SK-N-MC (cell line): ENCODE measurements at regions not wholly inside any gene's neighbourhood (a gene's known extent, or its start where the extent isn't known, plus 50 kb on each side); places are given as distances from the start of the nearest gene placed in this dataset.

ENCODE experiments used
- DNase-seq: peaks from one replicate; pipeline ENCODE4 v3.0.0-alpha.2; 2011; ENCODE audit warnings: low read depth, low spot score
- H3K27ac ChIP-seq: fragments of 200-600 bp; sonication (generic); 2 replicates; pipeline ENCODE4 v1.5.1; 2016; ENCODE audit warnings: mixed run types
- H3K36me3 ChIP-seq: fragments of 200-600 bp; sonication (generic); 2 replicates; pipeline ENCODE4 v1.6.1; 2017; ENCODE audit warnings: antibody characterized with exemption, low read length, mixed read lengths; ENCODE audit not compliant: insufficient read depth
- H3K4me3 ChIP-seq: fragments of 200-600 bp; sonication (generic); 2 replicates; pipeline ENCODE4 v1.5.1; 2016
- H3K9ac ChIP-seq: fragments of 200-600 bp; sonication (generic); 2 replicates; pipeline ENCODE4 v1.8.0; 2017; ENCODE audit warnings: mixed run types, mixed read lengths; ENCODE audit not compliant: insufficient read length
- H3K9me3 ChIP-seq: fragments of 200-600 bp; sonication (generic); 2 replicates; pipeline ENCODE4 v1.6.1; 2017; ENCODE audit warnings: low read depth, mild to moderate bottlenecking, antibody characterized with exemption, low read length, moderate library complexity, mixed read lengths
- EZH2 ChIP-seq: fragments of 200-600 bp; sonication (generic); IDR thresholded peaks from one replicate; pipeline ENCODE4 v1.6.1; 2017; ENCODE audit warnings: antibody characterized with exemption
- FOXP2 ChIP-seq: optimal IDR thresholded peaks from 2 replicates; pipeline ENCODE3; 2011; ENCODE audit warnings: mild to moderate bottlenecking, moderate library complexity; ENCODE audit not compliant: insufficient read depth; ENCODE audit errors: extremely low read length, control extremely low read depth
- POLR2AphosphoS5 ChIP-seq: IDR thresholded peaks from 2 replicates; pipeline ENCODE4 v1.6.1; 2012; ENCODE audit warnings: mild to moderate bottlenecking, low read depth, low read length, borderline replicate concordance

GRCh38 chr3:70763894-70764293 lies 451.5 kb upstream of the MDFIC2 start:
- TF ChIP-seq EZH2, result no peak
- no peak for TF ChIP-seq FOXP2
- TF ChIP-seq POLR2AphosphoS5, result no peak
- Histone ChIP-seq H3K9ac (no peak overlapping the region), H3K36me3 (no peaks in the 10 kb centered on the region), H3K4me3 (no peak overlapping the region), H3K27ac (no peak overlapping the region), H3K9me3 (no peaks in the 10 kb centered on the region)
- no peak for DNase-seq

GRCh38 chr3:70757658-70758057 lies 445.2 kb upstream of the MDFIC2 start:
- H3K36me3 ChIP-seq, result no peaks in the 10 kb centered on the region
- TF ChIP-seq EZH2, result no peak
- TF ChIP-seq POLR2AphosphoS5, result no peak
- TF ChIP-seq FOXP2, result no peak
- H3K9ac ChIP-seq, result no peak overlapping the region
- DNase-seq, result no peak
- no peak overlapping the region for H3K27ac ChIP-seq
- no peak overlapping the region for H3K4me3 ChIP-seq
- no peaks in the 10 kb centered on the region for H3K9me3 ChIP-seq

- no peak overlapping the region for H3K27ac ChIP-seq
- no peaks in the 10 kb centered on the region for H3K9me3 ChIP-seq
- no peaks in the 10 kb centered on the region for H3K36me3 ChIP-seq
- no peak overlapping the region for H3K4me3 ChIP-seq
- H3K9ac ChIP-seq, result no peak overlapping the region
- TF ChIP-seq POLR2AphosphoS5 (no peak), EZH2 (no peak), FOXP2 (no peak)
- DNase-seq, result no peak
These were observed 443.1 kb upstream of the MDFIC2 start for GRCh38 chr3:70755526-70755925.

GRCh38 chr3:70754314-70754713 lies 441.9 kb upstream of the MDFIC2 start:
- no peak overlapping the region for H3K27ac ChIP-seq
- H3K4me3 ChIP-seq, result no peak overlapping the region
- no peak overlapping the region for H3K9ac ChIP-seq
- no peak for DNase-seq
- no peaks in the 10 kb centered on the region for H3K9me3 ChIP-seq
- TF ChIP-seq EZH2, result no peak
- no peaks in the 10 kb centered on the region for H3K36me3 ChIP-seq

GRCh38 chr3:70753572-70753971 lies 441.1 kb upstream of the MDFIC2 start:
- H3K4me3 ChIP-seq, result no peak overlapping the region
- no peaks in the 10 kb centered on the region for H3K36me3 ChIP-seq
- TF ChIP-seq EZH2 (no peak), FOXP2 (no peak), POLR2AphosphoS5 (no peak)
- H3K9ac ChIP-seq, result no peak overlapping the region
- no peak for DNase-seq
- H3K27ac ChIP-seq, result no peak overlapping the region
- no peaks in the 10 kb centered on the region for H3K9me3 ChIP-seq

- Histone ChIP-seq H3K36me3 (no peaks in the 10 kb centered on the region), H3K27ac (no peak overlapping the region), H3K4me3 (no peak overlapping the region), H3K9me3 (no peaks in the 10 kb centered on the region), H3K9ac (no peak overlapping the region)
- TF ChIP-seq EZH2 (no peak), POLR2AphosphoS5 (no peak), FOXP2 (no peak)
- DNase-seq, result no peak
These were observed 439.6 kb upstream of the MDFIC2 start for GRCh38 chr3:70752051-70752450.

- Histone ChIP-seq H3K36me3 (no peaks in the 10 kb centered on the region), H3K9ac (no peak overlapping the region), H3K9me3 (no peaks in the 10 kb centered on the region), H3K27ac (no peak overlapping the region), H3K4me3 (no peak overlapping the region)
- DNase-seq, result no peak
- TF ChIP-seq EZH2, result no peak
- TF ChIP-seq FOXP2, result no peak
- no peak for TF ChIP-seq POLR2AphosphoS5
These were observed 436.7 kb upstream of the MDFIC2 start for GRCh38 chr3:70749122-70749521.

- no peak overlapping the region for H3K9ac ChIP-seq
- TF ChIP-seq EZH2, result no peak
- TF ChIP-seq FOXP2, result no peak
- no peak for TF ChIP-seq POLR2AphosphoS5
- no peak for DNase-seq
- H3K9me3 ChIP-seq, result no peaks in the 10 kb centered on the region
- no peak overlapping the region for H3K4me3 ChIP-seq
- H3K27ac ChIP-seq, result no peak overlapping the region
- H3K36me3 ChIP-seq, result no peaks in the 10 kb centered on the region
These were observed 436.2 kb upstream of the MDFIC2 start for GRCh38 chr3:70748593-70748992.

GRCh38 chr3:70747847-70748246 lies 435.4 kb upstream of the MDFIC2 start:
- no peak overlapping the region for H3K9ac ChIP-seq
- no peaks in the 10 kb centered on the region for H3K36me3 ChIP-seq
- H3K4me3 ChIP-seq, result no peak overlapping the region
- H3K27ac ChIP-seq, result no peak overlapping the region
- TF ChIP-seq EZH2 (no peak), POLR2AphosphoS5 (no peak), FOXP2 (no peak)
- DNase-seq, result no peak
- no peaks in the 10 kb centered on the region for H3K9me3 ChIP-seq
